ENCODE measurements at regions not wholly inside any gene's neighbourhood (a gene's known extent, or its start where the extent isn't known, plus 50 kb on each side); places are given as distances from the start of the nearest gene placed in this dataset.

GRCh38 chr4:138898282-138898681, 117.3 kb upstream of the NOCT start:
- DNase-seq (ENCODE audit: low spot score in 2 of 2): no peak
- H3K36me3 ChIP-seq: no peaks in the 10 kb centered on the region
- no peaks in the 10 kb centered on the region for H3K4me1 ChIP-seq
- intact Hi-C loops (cut with DNase I; ENCODE audit: low total_unique reads): no loop called here
- H3K27me3 ChIP-seq: no peaks in the 10 kb centered on the region
- no peak overlapping the region for H3K4me3 ChIP-seq
- peak overlapping the region; percentile 28 to 66 for H3K27ac ChIP-seq
- H3K9me3 ChIP-seq: no peaks in the 10 kb centered on the region
- TF ChIP-seq POLR2A (IDR thresholded peaks at IDR 0.05) (no peak), CTCF (IDR thresholded peaks at IDR 0.05) (no peak), POLR2AphosphoS5 (IDR thresholded peaks at IDR 0.05) (no peak)

GRCh38 chr4:138897811-138898226, 117.8 kb upstream of the NOCT start:
- Histone ChIP-seq H3K4me1 (no peaks in the 10 kb centered on the region), H3K9me3 (no peaks in the 10 kb centered on the region), H3K27ac (peak overlapping the region; percentile 28 to 66), H3K4me3 (no peak overlapping the region), H3K36me3 (no peaks in the 10 kb centered on the region), H3K27me3 (no peaks in the 10 kb centered on the region)
- DNase-seq (ENCODE audit: low spot score in 2 of 2): no peak
- peak in 1 of 3 donors; percentile 13 for TF ChIP-seq CTCF (IDR thresholded peaks at IDR 0.05)
- TF ChIP-seq POLR2A (IDR thresholded peaks at IDR 0.05): no peak
- no peak for TF ChIP-seq POLR2AphosphoS5 (IDR thresholded peaks at IDR 0.05)
- intact Hi-C loops (cut with DNase I; ENCODE audit: low total_unique reads): no loop called here

- DNase-seq (ENCODE audit: low spot score in 2 of 2): no peak
- no peak overlapping the region for H3K4me3 ChIP-seq
- intact Hi-C loops (cut with DNase I; ENCODE audit: low total_unique reads): no loop called here
- H3K36me3 ChIP-seq: no peaks in the 10 kb centered on the region
- TF ChIP-seq POLR2A (IDR thresholded peaks at IDR 0.05): no peak
- TF ChIP-seq CTCF (IDR thresholded peaks at IDR 0.05): no peak
- no peak for TF ChIP-seq POLR2AphosphoS5 (IDR thresholded peaks at IDR 0.05)
- H3K9me3 ChIP-seq: no peaks in the 10 kb centered on the region
- no peak overlapping the region for H3K27ac ChIP-seq
- no peaks in the 10 kb centered on the region for H3K4me1 ChIP-seq
- H3K27me3 ChIP-seq: no peaks in the 10 kb centered on the region
These were observed 120.9 kb upstream of the NOCT start for GRCh38 chr4:138894709-138895108.

- Histone ChIP-seq H3K4me3 (no peak overlapping the region), H3K9me3 (no peaks in the 10 kb centered on the region), H3K4me1 (no peaks in the 10 kb centered on the region), H3K36me3 (no peaks in the 10 kb centered on the region), H3K27me3 (no peaks in the 10 kb centered on the region), H3K27ac (no peak overlapping the region)
- no peak for DNase-seq (ENCODE audit: low spot score in 2 of 2)
- intact Hi-C loops (cut with DNase I; ENCODE audit: low total_unique reads): no loop called here
- TF ChIP-seq CTCF (IDR thresholded peaks at IDR 0.05) (no peak), POLR2AphosphoS5 (IDR thresholded peaks at IDR 0.05) (no peak), POLR2A (IDR thresholded peaks at IDR 0.05) (no peak)
These were observed 121.6 kb upstream of the NOCT start for GRCh38 chr4:138894011-138894410.

GRCh38 chr4:138892483-138893407, 122.8 kb upstream of the NOCT start:
- intact Hi-C loops (cut with DNase I; ENCODE audit: low total_unique reads): no loop called here
- Histone ChIP-seq H3K4me3 (no peak overlapping the region), H3K4me1 (no peaks in the 10 kb centered on the region), H3K27ac (no peak overlapping the region), H3K27me3 (no peaks in the 10 kb centered on the region), H3K36me3 (no peaks in the 10 kb centered on the region), H3K9me3 (no peaks in the 10 kb centered on the region)
- no peak for DNase-seq (ENCODE audit: low spot score in 2 of 2)
- no peak for TF ChIP-seq POLR2A (IDR thresholded peaks at IDR 0.05)
- TF ChIP-seq POLR2AphosphoS5 (IDR thresholded peaks at IDR 0.05): no peak
- TF ChIP-seq CTCF (IDR thresholded peaks at IDR 0.05): no peak
